ENCODE measurements at regions not wholly inside any gene's neighbourhood (a gene's known extent, or its start where the extent isn't known, plus 50 kb on each side); places are given as distances from the start of the nearest gene placed in this dataset.
"Not testable (repeated sequence)": the region's sequence is repeated elsewhere in the genome, so short reads cannot be mapped to it uniquely, and the experiment has no call there.

DNA sequence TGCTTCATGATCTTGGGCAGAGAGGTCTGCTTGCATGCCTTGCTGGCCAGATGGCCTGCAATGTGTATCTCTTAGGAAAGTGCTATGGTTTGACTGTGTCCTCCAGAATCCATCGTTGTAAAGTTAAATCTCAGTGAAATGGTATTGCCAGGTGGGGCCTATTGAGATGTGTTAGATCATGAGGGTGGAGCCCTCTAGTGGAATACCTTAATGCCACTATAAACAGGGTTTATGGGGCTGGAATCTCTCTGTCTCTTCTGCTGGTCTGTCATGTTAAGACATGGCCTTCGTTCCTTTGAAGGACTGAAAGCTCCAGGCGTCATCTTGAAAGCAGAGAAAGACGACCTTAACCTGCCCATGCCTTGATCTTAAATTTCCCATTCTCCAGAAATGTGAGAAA lies 411.1 kb downstream of the RPIA start:
- not testable (repeated sequence) for H3K9me3 Mint-ChIP-seq; DNase-seq (ENCODE audit: low spot score in 2 of 2); H3K36me3 Mint-ChIP-seq; H3K4me1 Mint-ChIP-seq; H3K27ac Mint-ChIP-seq; H3K27me3 Mint-ChIP-seq; H3K4me3 Mint-ChIP-seq
- peak; percentile 56 for ATAC-seq (ENCODE audit: low read depth)

GRCh38 chr2:89106369-89107019 lies 415.0 kb downstream of the RPIA start:
- ATAC-seq (ENCODE audit: low read depth): peak; percentile 37
- H3K27ac Mint-ChIP-seq; H3K36me3 Mint-ChIP-seq; DNase-seq (ENCODE audit: low spot score in 2 of 2); H3K9me3 Mint-ChIP-seq; H3K27me3 Mint-ChIP-seq; H3K4me3 Mint-ChIP-seq; H3K4me1 Mint-ChIP-seq: not testable (repeated sequence)

GRCh38 chr2:89112434-89112833 lies 421.0 kb downstream of the RPIA start:
- not testable (repeated sequence) for H3K36me3 Mint-ChIP-seq; H3K27me3 Mint-ChIP-seq; H3K27ac Mint-ChIP-seq; H3K9me3 Mint-ChIP-seq; DNase-seq (ENCODE audit: low spot score in 2 of 2); H3K4me1 Mint-ChIP-seq; H3K4me3 Mint-ChIP-seq
- peak; percentile 34 for ATAC-seq (ENCODE audit: low read depth)

DNA sequence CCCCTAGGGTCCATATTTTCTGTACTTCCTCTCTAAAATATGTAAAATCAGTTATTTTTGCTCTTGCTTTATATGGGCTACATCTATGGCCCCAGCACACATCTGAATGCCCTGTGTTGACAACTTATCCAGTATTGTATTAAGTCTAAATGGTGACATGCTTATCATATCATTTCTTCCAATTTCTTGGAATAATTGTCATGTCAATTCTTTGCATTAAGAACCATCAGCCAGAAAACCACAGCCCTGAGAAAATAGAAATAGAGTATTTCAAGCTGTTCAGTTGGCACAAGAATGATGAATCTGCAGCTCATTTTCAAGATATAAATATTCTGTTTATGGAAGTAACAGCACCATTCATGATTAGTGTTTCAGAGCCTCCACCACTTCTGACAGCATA lies 421.8 kb downstream of the RPIA start:
- H3K9me3 Mint-ChIP-seq; H3K4me3 Mint-ChIP-seq; H3K27me3 Mint-ChIP-seq; ATAC-seq (ENCODE audit: low read depth); H3K27ac Mint-ChIP-seq; H3K36me3 Mint-ChIP-seq; DNase-seq (ENCODE audit: low spot score in 2 of 2); H3K4me1 Mint-ChIP-seq: not testable (repeated sequence)

DNA sequence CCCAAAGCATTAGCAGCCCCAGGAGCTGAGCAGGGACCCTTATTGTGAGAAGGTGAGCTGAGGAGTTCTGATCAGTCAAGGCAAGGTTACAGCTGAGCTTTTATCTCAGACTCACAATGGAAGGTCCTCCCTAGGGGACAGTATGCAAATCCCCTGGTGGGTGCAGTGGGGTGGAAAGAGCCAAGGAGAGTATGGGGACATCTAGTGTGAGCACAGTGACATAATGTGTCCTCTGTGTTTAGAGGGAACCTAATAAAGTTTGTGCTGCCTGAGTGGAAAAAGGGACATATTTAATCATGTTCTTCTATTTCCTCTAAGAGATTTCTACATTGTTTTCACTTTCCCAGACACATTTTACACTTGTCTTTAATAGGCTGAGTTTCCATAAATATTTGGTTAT lies 438.0 kb downstream of the RPIA start:
- DNase-seq (ENCODE audit: low spot score in 2 of 2); H3K36me3 Mint-ChIP-seq; H3K4me1 Mint-ChIP-seq; H3K4me3 Mint-ChIP-seq; H3K27me3 Mint-ChIP-seq; H3K27ac Mint-ChIP-seq; H3K9me3 Mint-ChIP-seq: not testable (repeated sequence)
- ATAC-seq (ENCODE audit: low read depth): peak; percentile 90

- ATAC-seq (ENCODE audit: low read depth); DNase-seq (ENCODE audit: low spot score in 2 of 2); H3K4me3 Mint-ChIP-seq: not testable (repeated sequence)
Observed at GRCh38 chr2:89130665-89131308, 439.3 kb downstream of the RPIA start.

DNA sequence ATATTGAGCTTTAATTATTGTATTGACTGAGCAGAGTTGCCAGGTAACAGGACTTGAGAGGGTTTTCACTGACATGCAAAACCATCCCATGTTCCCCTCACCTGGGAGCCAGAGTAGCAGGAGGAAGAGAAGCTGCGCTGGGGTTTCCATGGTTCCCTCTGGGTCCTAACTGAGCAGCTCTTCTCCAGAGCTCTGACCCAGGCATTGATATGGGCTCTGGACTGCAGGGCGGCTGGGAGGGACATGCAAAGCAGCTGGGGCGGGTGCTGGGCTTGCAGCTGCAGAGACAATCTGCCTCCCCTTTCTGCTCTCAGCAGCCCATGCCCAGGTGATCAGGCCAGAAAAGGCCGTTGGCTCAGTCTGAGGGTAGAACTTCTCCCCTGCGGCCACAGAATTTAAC lies 451.5 kb downstream of the RPIA start:
- peak overlapping the region; percentile 87 for H3K27ac Mint-ChIP-seq
- not testable (repeated sequence) for H3K36me3 Mint-ChIP-seq; H3K27me3 Mint-ChIP-seq; DNase-seq (ENCODE audit: low spot score in 2 of 2); H3K9me3 Mint-ChIP-seq
- H3K4me3 Mint-ChIP-seq: peak overlapping the region; percentile 81
- peaks cover 12% of the 10 kb centered on the region for H3K4me1 Mint-ChIP-seq
- peak; percentile 86 for ATAC-seq (ENCODE audit: low read depth)

More at GRCh38 chr2:89130665-89131308, 439.3 kb downstream of the RPIA start:
- H3K9me3 Mint-ChIP-seq, H3K27me3 Mint-ChIP-seq, H3K36me3 Mint-ChIP-seq, H3K4me1 Mint-ChIP-seq, H3K27ac Mint-ChIP-seq: not testable (repeated sequence)

DNA sequence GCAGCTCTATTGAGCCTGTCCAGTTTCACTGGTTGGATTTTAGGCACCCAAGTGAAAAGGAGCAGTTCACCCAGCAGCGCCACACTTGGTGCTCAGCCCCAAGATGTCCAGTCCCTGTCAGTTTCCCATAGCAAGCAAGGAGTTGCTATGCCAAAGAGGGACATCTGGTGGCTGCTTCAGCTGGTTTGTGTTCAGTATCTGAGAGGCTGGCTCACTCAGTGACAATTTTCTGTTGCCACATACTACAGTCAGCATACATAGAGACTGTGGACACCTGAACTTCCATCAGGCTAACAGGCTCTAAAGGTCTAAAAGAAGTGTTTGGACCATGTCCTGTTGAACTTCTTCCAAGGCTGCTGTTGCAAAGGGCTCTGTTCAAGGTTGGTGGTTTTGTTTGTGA lies 453.9 kb downstream of the RPIA start:
- DNase-seq (ENCODE audit: low spot score in 2 of 2); H3K9me3 Mint-ChIP-seq; H3K36me3 Mint-ChIP-seq; ATAC-seq (ENCODE audit: low read depth); H3K27ac Mint-ChIP-seq; H3K4me3 Mint-ChIP-seq; H3K27me3 Mint-ChIP-seq: not testable (repeated sequence)
- H3K4me1 Mint-ChIP-seq: peaks cover 12% of the 10 kb centered on the region

- not testable (repeated sequence) for DNase-seq (ENCODE audit: low spot score in 2 of 2); H3K36me3 Mint-ChIP-seq; H3K9me3 Mint-ChIP-seq; ATAC-seq (ENCODE audit: low read depth); H3K4me3 Mint-ChIP-seq; H3K27me3 Mint-ChIP-seq
- H3K27ac Mint-ChIP-seq: peak overlapping the region; percentile 16
- H3K4me1 Mint-ChIP-seq: peaks cover 14% of the 10 kb centered on the region
Observed at GRCh38 chr2:89148256-89148655, 456.8 kb downstream of the RPIA start.

DNA sequence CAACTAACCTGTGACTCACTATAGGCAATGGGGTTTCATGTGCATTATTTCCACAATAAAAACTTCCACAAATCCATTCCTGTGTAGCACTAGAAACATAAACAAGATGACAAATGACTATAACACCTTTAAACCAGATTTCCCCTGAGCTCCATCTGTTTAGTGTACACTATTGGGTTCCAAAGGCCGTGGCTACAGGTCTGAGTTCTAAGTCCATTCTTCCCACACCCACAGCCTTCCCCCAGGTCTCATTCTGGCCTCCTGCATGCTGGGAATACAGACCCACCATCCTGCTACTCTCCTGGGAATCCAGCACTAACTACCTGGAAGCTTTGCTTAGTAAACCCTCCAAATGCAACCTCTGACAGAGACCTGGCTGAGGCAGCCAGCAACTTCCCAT lies 460.2 kb downstream of the RPIA start:
- not testable (repeated sequence) for H3K4me3 Mint-ChIP-seq; ATAC-seq (ENCODE audit: low read depth); H3K27me3 Mint-ChIP-seq; DNase-seq (ENCODE audit: low spot score in 2 of 2); H3K36me3 Mint-ChIP-seq; H3K9me3 Mint-ChIP-seq
- H3K4me1 Mint-ChIP-seq: peaks cover 12% of the 10 kb centered on the region
- peak overlapping the region; percentile 86 for H3K27ac Mint-ChIP-seq

DNA sequence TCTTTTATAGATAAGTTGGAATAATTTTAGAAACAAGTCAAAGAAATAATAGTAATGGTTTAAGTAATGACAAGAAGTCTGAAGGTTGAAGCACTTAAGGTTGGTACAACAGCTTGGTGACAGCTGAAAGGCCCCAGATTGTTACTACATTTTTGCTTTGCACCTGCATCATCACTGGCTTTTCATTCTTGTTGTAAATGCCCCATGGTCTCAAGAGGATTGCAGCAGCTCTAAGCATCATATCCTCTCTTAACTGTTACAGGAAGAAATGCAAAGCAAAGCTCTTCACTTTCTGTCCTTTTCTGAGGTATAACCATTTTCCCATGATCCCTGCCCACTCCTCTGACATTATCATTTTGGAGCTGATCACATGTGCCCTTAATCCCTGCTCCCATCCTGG lies 461.0 kb downstream of the RPIA start:
- not testable (repeated sequence) for H3K27me3 Mint-ChIP-seq, H3K9me3 Mint-ChIP-seq, H3K36me3 Mint-ChIP-seq
- H3K27ac Mint-ChIP-seq: peak overlapping the region; percentile 86
- H3K4me1 Mint-ChIP-seq: peaks cover 12% of the 10 kb centered on the region
- peak in 1 of 2 donors; percentile 23 for DNase-seq (ENCODE audit: low spot score in 2 of 2)
- peak; percentile 92 for ATAC-seq (ENCODE audit: low read depth)
- peak overlapping the region; percentile 78 for H3K4me3 Mint-ChIP-seq

DNA sequence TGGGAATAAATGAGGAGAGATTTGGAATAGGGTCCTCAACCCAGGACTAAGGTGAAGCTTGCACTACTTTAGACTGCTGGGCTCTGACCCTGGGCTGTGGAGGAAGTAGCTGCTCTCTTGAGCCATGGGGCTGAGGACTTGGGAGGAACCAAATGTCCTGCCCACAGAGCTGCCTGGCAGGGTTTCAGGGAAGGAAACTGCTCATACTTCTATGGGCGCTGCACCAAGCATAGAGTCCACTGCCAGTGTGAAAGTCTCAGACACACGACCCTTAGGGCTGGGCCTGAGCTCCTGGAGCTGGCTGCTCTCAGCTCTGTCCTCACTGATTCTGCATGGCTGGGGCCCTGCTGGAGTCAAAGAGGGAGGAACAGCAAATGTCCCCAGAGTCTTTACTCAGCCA lies 461.7 kb downstream of the RPIA start:
- H3K4me1 Mint-ChIP-seq; H3K9me3 Mint-ChIP-seq; ATAC-seq (ENCODE audit: low read depth); H3K27me3 Mint-ChIP-seq; DNase-seq (ENCODE audit: low spot score in 2 of 2); H3K36me3 Mint-ChIP-seq: not testable (repeated sequence)
- peak overlapping the region; percentile 78 for H3K4me3 Mint-ChIP-seq
- H3K27ac Mint-ChIP-seq: peak overlapping the region; percentile 86

DNA sequence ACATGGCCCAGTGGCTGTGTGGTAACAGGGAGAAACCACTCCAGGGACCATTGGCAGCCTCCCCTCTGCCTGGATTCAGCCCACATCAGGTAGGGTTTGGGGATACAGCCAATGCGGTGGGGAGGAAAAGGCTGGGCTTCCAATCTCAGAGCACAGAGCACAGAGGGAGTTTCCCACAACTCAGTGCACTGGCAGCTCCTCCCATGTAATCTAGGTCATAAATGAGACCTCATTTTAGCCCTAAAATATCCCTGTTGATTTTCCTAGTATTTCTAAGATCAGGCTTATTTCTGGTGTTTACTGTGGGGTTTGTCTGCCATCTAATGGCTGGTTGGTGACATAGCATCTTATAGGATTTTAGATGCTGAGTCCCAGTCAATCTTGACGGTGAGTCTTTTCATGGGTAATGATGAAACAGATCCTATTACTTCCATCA lies 462.8 kb downstream of the RPIA start:
- H3K27me3 Mint-ChIP-seq, H3K36me3 Mint-ChIP-seq: not testable (repeated sequence)

DNA sequence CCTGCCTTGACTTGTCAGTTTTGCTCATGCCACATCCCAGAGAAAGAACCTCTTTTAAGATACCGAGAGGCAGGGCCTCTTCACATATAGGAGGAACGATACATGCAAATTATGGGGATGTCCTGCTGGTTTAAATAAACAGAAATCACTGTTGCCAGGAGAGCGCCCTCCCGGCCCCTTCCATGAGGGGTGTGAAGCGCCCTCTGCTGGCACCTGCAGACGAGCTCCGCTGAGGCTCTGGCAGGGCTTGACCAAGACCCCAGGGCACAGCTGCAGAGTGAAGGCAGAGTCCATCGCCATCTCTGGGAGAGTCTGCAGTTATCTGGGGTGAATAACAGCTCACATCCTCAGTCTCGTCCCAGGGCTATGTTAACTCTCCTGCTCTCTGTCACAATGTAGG lies 468.8 kb downstream of the RPIA start:
- not testable (repeated sequence) for DNase-seq (ENCODE audit: low spot score in 2 of 2); H3K9me3 Mint-ChIP-seq
- ATAC-seq (ENCODE audit: low read depth): peak; percentile 86

More for the DNA sequence above, 462.8 kb downstream of the RPIA start:
- H3K27ac Mint-ChIP-seq; H3K4me1 Mint-ChIP-seq; H3K9me3 Mint-ChIP-seq; H3K4me3 Mint-ChIP-seq; DNase-seq (ENCODE audit: low spot score in 2 of 2): not testable (repeated sequence)
- ATAC-seq (ENCODE audit: low read depth): peak; percentile 23

DNA sequence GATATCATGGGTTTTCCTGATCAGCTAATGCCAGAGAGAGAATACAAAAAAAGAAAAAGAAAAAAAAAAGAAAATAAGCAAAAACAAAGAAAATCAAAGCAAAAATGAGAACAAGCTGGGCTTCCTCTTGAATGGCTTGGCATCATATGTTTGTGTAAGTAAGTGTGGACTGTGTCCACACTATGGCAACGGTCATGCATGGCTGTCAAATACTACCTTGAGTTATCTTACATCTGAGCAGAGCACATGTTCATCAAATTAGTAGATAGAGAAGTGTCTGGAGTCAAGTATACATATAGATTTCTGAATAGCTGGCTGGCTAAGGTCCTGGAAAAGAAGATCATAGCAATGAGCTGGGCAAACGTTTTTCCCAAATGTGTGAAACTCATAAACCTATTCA lies 470.2 kb downstream of the RPIA start:
- DNase-seq (ENCODE audit: low spot score in 2 of 2); H3K9me3 Mint-ChIP-seq; H3K27me3 Mint-ChIP-seq; H3K36me3 Mint-ChIP-seq; H3K4me1 Mint-ChIP-seq; H3K4me3 Mint-ChIP-seq; H3K27ac Mint-ChIP-seq: not testable (repeated sequence)
- peak; percentile 31 for ATAC-seq (ENCODE audit: low read depth)

More for the DNA sequence above, 468.8 kb downstream of the RPIA start:
- H3K27ac Mint-ChIP-seq, H3K36me3 Mint-ChIP-seq, H3K27me3 Mint-ChIP-seq, H3K4me1 Mint-ChIP-seq: not testable (repeated sequence)
- H3K4me3 Mint-ChIP-seq: peak overlapping the region; percentile 41

Measured in memory B cell (primary cell).